ENCODE measurements at regions not wholly inside any gene's neighbourhood (a gene's known extent, or its start where the extent isn't known, plus 50 kb on each side); places are given as distances from the start of the nearest gene placed in this dataset.
"Not testable (repeated sequence)": the region's sequence is repeated elsewhere in the genome, so short reads cannot be mapped to it uniquely, and the experiment has no call there.

DNA sequence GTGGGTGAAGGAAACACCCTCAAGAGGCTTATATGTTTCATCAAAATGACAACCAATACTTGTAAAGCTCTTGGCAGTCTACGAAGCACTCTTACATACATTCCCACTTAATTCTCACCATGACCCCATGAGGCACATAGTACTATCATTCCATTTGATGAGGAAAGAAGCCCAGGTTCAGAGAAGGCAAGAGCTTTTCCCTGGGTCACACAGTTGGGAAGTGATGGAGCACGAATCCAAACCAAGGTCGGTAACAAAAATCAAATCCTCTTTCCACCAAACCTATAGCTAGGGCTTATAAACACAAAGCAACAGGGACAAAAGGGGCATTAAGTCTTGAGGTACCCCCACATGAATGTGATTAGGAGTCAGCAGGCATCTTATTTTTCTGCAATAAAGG lies 187.1 kb downstream of the UACA start:
- DNase-seq: no peak

DNA sequence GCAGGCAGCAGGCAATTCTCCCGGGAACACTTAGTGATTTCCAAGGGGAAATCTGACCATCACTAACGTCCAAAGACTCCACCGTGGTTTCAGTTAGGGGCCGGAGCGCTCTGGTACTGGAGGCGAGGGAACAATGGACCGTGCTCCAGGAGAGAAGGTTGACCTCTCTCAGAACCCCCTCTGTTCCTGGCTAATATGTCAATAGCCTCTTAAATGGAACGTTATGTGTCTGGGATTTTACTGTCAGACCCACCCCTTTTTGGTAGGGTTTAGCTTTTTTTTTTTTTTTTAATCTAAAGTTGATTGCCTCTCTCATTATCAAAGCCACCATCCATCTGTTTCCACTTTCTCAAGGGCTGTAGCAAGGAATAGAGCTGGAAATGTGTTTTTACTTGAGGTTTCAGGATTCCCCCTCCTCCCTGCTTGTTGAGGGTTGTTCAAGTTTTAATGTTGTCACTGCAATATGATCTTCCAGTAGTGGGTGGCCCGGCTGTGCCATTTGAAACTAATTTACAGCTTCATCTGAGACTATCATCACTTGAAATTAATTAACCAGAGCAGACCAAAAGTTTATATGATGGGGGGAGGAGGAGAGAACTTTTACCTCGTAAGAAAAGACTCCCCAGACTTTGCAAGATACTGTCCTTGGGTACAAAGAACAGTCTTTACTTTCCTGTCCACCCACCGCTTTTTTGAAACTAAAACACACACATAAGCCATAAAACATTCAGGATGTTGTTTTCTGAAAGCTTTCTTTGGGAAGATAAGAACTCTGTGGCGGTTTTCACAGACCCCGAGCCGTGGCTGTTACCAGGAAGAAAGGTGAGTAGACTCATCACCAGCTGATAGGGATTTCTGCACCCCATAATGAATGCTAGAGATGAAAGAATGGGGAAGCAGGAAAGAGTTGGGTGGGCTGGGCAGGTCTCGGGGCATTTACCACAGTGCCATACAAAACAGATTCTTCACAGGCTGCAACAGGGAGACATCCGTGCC lies 187.8 kb downstream of the UACA start:
- no peak for DNase-seq

DNA sequence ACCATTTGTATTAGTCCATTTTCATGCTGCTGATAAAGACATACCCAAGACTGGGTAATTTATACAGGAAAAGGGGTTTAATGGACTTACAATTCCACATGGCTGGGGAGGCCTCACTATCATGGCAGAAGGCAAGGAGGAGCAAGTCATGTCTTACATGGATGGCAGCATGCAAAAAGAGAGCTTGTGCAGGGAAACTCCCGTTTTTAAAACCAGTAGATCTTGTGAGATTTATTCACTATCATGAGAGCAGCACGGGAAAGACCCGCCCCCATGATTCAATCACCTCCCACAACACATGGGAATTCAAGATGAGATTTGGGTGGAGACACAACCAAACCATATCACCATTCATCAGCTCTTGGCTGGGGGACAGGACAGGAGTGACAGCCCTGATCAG lies 189.0 kb downstream of the UACA start:
- DNase-seq: not testable (repeated sequence)

DNA sequence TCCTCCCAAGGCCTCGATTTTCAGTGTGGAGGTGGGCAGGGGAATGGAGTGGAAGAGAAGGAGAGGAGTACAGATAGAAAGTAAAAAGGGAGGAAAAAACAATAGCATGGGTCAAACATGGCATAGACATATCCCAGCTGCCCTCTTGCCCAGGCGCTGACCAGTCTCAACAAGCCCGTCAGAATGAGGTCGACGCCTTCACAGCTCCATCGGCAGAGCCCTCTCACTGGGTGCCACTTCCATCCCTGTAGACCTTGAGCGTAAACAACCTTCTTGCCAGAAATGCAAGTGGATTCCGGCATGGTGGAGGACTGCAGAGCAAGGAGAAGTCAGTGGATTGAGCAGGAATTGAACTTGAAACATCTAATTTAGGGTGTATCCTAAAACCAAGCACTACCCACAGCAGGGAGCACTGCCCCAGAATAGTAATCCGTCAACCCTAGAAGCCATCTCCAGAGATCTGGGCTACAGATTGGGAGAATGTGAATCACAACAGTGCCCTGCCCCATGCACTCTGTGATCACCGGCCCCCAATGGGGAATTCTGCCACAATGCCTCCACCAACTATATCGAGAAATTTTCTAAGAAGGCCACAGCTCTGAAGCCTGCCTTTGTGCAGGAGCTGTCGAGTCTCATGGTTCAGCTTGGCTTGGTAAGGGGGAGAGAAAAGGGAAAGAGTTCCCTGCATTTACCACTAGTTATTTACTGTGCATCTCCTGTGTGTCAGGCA lies 190.1 kb downstream of the UACA start:
- DNase-seq: no peak

DNA sequence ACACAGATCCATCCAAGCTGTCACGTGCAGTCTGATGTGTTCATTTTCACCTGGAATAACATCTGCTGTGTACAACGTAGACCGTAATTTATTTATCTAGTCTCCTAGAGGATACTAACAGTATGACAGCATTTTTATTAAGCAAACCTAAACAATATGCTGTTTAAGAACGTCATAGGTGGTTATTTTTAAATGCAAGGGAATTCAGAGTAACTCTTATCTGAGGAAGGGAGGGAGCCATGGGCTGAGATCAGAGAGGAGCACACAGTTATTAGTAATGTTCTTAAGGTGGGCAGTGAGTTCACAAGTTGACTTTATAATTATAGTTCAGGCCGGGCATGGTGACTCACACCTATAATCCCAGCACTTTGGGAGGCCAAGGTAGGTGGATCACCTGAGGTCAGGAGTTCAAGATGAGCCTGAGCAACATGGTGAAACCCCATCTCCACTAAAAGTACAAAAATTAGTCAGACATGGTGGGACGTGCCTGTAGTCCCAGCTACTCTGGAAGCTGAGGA lies 193.6 kb downstream of the UACA start:
- DNase-seq: no peak

DNA sequence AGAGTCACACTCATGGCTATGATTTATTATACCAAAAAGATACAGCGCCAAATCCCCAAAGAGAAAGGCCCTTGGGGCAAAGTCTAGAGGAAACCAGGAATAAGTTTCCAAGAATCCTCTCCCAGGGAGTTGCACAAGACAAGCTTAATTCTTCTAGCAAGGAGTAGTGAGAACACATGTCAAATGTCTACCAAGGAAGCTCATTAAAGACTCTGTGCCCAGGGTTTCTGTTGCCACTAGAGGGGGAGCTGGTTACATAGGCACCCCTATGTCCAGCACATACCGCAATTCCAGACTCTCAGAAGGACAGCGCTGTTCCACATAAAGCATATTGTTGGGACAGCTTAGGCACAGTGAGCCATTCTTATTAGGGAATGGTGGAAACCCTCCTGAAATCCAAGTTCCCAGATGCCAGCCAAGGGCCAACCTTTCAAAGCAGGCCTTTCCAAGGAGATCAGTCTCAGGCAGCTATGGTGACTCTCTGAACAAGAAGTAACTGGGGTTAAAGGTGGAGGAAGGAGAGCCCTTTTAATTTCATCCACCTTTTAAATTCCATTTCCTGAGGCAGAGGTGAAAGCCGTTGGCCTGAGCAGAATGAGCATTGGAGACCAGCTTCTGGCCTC lies 194.2 kb downstream of the UACA start:
- no peak for DNase-seq

DNA sequence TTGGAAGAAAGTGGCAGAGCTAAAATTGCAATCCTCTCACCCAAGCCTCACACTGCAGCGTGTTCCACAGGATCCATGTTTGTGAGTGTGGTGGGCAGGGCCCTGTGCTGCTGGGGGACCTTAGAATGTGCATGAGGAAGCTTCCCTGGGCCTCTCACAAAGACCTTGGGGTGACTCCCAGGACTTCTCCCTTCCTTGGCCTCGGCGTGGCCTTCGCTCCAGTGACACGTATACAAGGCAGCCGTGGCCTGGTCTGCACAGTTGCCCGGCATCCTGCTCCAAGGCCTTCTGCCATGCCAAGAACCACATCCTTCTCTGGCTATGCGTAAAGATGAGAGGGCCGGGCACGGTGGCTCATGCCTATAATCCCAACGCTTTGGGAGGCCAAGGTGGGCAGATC lies 196.4 kb downstream of the UACA start:
- DNase-seq: no peak

DNA sequence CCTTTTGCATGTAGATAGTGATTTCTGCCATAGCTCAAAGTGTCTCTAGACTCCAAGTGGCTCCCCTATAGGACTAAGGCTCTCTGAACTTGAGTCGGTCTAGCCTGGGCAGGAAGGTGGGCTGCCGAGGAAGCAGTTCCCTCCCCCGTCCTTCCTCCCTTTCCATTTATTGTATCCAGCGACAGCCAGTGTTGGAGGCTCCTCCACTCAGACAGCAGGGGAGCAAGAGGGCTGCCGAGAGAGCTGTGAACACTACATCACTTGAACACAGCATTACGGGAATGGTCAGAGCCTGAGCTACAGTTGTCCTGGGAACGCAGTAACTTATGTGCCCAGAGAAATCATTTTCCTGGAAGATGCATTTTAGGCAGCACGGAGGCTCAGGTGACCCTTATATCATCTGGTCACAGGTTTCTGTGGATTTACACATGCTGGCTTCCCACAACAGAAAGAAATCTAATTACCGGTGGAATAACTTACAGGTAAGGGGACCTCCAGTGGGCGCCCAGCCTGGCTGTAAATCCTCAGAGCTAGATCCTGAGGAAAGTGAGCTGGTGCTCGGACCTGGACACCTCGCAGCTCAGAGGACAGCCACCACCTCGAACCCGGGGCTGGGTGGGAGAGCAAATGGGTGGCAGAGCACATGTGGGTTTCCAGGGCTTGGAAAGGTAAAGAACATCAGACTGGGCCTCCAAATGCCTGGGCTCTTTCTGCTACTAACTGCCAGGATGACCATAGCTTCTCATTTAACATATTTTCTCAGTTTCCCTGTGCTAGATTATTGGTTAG lies 197.1 kb downstream of the UACA start:
- DNase-seq: peak; percentile 8

DNA sequence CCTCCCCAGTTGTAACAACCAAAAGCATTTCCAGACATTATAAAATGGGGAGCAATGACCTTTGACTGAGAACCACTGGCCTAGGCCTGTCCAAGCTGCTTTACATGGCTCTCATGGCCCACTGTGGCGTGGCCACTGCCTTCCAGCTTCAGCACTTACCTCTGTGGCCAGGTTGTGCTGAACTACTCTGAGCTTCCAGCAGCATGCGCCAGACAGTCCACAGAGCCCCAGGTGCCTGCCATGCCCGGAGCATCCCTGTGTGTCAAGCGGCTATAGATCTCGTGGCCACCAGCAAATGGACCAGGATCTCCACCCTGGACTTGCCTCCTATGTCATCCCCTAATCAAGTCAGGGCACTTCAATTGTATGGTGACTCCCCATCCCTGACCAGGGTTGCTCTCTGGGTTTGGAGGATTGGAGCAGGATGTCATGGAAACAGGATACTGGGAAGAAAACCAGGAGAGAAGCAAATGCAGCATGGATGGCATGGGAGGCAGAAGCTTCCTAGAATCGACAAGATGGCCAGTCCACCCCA lies 199.7 kb downstream of the UACA start:
- no peak for DNase-seq

DNA sequence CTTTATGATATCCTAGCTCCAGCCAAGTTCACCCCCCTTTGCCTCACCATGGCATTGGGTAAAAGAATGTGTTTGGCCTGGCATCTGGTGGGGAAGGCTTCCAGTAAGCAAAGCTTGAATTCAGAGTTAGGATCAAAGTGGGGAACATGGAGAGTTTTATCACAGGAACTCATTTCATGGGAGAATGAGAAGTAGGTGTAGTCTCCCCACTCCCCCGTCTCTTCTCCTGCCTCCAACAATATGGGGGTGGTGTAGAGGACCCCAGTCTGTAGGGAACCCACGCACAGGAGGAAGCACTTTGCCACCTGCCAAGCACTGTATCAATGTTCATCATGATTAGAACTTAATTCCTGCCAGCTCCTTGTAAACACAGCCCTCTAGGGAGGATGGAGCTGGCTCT lies 200.5 kb downstream of the UACA start:
- DNase-seq: no peak

DNA sequence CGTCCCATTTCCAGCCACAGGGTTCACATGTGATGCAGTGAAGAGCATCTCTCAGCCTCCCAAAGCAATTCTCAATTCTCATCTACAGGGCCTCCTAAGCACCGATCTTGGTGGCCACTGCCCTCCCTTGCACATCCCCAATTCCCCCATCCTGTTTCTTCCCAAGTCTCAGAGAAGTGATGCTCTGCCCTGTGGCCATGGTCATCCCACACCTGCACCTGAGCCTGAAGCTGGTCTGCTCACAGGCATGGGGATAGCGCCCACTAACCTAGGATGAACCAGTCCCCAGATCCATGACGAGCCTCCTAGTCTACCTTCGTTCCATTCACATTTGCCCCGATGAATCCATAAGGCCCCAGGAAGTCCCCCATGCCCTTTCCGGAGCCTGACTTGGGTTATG lies 201.5 kb downstream of the UACA start:
- no peak for DNase-seq

DNA sequence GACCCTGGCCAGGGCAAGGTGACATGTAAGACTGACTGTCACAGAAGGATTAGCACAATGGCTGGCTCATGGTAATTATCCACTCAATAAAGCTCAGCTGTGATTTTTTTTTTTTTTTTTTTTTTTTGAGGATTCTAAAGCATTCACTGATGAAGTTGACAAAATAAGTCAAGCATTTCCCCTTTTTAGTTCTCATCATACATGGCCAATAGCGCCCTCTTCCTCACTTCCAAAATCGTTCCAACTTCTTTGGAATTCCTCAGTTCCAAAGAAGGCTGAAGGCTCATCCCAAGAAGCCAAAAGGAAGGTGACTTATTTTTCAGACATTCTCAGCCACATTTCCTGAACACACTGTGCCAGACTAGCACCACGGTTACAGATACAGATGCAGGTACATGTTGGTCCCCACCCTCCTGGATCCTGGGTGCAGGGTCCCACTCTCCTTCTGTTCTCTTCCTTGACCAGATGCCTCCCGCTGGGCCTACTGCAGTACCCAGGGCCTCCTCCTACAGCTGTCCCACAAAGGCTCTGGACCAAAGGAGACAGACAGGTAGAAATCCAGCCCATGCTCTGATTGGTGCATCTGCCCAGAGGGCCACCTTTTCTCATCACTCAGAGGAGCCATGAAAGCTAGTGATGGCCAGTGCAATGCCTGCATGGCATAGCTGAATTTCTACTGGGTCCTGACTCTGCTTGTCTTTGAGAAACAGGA lies 202.6 kb downstream of the UACA start:
- no peak for DNase-seq

DNA sequence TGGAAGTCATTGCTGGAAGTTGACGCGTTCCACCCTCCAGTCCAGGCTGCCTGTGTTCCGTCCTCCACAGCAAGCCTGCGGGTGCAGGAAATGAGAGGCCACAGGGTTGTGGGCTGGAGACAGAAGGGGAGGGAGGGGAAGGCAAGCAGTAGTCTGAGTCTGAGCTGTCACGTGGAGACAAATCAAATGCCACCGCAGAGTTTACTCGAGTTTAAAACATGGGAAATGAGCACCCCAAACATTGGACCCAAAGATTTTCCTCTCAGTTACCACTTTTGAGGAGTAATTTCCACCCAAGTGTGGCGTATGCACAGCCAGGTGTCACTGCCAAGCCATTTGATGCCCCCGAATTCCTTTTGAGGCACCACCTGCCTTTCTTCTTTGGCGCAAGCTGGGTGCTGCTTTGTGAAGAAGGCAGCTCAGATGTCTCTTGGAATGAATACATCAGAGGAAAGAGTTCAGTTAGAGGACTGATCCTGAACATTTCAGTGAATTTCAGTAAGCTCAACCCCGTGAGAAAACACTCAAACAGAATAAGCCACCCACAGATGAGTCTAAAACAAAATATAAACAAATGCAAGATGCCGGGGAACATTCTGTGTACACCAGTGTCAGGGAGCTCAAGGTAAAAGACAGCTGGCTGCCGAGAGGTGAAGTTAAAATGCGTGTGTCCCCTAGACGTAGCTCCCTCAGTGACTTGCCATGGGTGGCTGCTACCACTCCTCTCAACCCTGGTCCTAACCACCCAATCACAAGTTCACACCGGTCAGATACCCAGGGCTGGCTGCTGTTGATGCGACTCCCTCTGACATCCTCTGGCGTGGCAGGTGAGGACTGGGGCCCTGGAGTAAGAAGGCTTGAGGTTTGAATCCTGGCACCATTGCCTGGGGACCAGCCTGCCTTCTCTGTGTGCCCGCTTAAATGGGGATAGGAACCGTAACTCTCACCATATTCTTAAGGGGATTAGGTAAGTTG lies 203.8 kb downstream of the UACA start:
- no peak for DNase-seq

DNA sequence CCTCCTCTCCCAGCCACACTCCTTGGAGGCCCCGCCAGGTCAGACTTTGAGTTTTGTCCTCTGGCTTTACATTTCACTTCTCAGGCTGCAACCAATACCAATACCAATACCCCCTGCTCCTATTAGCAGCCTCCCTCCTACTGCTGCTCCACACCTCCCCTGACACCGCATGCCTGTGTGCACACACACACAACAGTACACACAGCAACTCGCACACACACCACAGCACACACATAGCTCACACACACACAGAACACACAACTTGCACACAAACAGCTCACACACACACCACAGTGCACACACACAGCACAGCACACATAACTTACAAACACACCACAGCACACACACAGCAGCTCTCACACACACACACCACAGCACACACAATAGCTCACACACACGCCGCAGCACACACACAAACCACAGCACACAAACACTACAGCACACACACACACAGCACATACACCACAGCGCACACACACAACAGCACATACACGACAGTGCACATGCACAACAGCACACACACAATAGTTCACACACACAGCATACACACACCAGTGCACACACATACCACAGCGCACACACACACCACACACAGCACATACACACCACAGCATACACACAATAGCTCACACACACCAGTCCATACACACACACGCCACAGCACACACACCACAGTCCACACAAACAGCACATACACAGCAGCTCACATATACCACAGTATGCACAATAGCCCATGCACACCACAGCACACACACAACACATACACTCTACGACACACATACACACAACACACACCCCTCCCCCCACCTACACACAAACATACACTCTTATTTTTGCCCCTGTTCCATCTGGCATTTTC lies 204.7 kb downstream of the UACA start:
- no peak for DNase-seq

DNA sequence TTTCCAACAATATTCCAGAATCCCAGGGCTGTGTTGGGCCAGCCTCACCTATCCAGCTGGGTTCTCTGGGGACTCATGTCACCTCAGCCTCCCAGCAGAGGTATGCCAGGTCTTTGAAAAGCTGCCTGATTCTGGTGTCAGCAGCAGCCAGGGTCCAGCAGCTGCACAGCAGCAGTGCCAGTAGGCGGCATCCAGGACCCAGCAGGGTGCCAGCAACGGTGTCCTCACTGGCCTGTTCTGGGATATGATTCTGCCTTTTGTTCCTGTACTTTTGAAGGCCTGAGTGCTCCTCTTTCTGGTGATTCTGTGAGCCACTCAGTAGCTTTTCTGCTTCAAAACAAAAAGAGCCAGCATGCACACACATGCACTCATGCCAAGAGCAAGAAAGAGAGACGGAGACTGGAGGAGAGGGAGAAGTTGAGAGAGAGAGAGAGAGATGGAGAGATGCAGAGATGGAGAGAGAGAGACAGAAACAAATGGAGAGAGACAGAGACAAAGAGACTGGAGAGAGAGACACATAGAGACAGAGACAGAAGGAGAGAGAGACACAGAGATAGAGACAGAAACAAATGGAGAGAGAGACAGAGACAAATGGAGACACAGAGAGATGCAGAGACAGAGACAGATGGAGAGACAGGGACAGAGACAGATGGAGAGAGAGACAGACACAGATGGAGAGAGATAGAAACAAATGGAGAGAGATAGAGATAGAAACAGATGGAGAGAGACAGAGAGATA lies 205.7 kb downstream of the UACA start:
- no peak for DNase-seq

DNA sequence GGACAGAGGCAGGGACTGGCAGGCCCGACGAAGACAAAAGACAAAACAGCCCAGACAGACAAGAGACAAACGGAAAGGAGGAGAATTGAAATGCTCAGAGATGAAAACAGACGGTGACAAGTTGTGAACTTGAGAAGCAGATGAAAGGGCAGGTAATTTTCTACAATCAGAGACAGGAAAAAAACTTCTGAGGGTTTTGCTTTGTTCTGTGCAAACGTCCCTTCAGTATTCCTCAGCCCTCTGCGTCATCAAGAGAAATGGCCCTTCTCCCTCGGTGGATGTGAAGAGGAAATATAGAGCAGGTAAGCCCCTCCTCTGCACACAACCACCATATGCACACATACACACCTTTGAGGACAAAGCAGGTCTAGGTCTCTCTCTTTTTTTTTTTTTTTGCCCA lies 206.6 kb downstream of the UACA start:
- DNase-seq: no peak

DNA sequence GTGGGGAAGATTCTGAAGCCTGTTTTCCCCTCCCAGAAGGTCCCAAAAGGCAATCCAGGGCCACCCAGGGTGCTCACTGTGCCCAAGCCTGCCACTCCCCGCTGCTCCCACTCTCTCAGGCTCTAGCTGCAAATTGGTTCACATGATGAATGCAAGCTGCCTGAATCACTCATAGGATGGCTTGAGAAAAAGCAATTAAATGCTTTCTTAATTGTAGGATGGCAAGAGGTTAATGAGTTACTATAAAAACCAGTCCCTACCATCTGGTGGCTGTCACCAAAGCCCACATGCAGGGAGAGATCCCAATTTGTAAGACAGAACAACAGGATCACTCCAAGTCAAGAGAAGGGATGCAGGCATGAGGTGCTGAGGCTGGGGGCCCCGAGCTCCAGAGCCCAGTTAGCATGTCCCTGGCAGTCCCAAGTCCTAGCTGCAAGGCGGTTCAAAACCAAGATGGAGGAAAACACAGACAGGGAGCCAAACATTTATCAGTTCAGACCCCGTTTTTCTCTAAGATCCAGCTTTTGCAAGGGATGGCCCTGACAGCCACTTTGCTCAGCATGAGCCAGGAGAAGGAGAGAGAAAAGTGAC lies 207.1 kb downstream of the UACA start:
- no peak for DNase-seq

DNA sequence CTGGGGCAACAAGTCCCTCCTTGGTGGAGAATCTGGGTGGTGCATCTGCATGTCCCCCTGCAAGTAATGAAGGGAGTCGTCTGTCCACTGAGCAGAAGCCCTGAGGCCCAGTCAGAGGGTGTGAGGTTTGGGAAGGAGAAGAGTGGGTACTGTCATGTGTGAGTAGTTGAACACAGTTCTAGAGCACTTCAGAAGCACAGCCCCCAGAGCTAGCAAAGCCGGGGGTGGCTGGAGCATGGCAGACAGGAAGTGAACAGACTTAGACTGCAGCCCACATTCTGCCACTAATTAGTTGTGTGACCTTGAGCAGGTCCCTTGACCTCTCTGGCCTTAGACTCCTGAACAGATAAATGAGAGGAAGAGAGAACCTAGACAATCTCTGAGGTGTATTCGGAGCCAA lies 207.6 kb downstream of the UACA start:
- no peak for DNase-seq
